SU-DHL-6 (cell line): ENCODE measurements at regions not wholly inside any gene's neighbourhood (a gene's known extent, or its start where the extent isn't known, plus 50 kb on each side); places are given as distances from the start of the nearest gene placed in this dataset.

ENCODE experiments used
- H2AFZ ChIP-seq: fragments of 200-600 bp; sonication (generic); 2 replicates; pipeline ENCODE4 v1.6.1; 2014; ENCODE audit warnings: low read depth, mild to moderate bottlenecking, moderate library complexity, mixed read lengths, antibody characterized with exemption, low read length; ENCODE audit not compliant: severe bottlenecking
- H3F3A ChIP-seq: fragments of 200-600 bp; shearing (Covaris generic); 2 replicates; pipeline ENCODE4 v1.6.0; 2016; ENCODE audit warnings: antibody characterized with exemption, mild to moderate bottlenecking; ENCODE audit not compliant: insufficient read depth
- H3K27ac ChIP-seq: fragments of 200-600 bp; sonication (generic); 2 replicates; pipeline ENCODE4 v1.5.1; 2016; ENCODE audit warnings: low read depth, mild to moderate bottlenecking, low read length, moderate library complexity, mixed read lengths
- H3K27me3 ChIP-seq: fragments of 200-600 bp; sonication (generic), shearing (Covaris generic); 2 replicates; pipeline ENCODE4 v1.6.0; 2014; ENCODE audit warnings: mild to moderate bottlenecking, low read length
- H3K36me3 ChIP-seq: fragments of 200-600 bp; sonication (generic); 2 replicates; pipeline ENCODE4 v1.6.1; 2014; ENCODE audit warnings: mild to moderate bottlenecking, low read length, mixed read lengths
- H3K4me2 ChIP-seq: fragments of 300-600, 200-600 bp; shearing (Covaris generic), sonication (generic); 2 replicates; pipeline ENCODE4 v1.6.0; 2014; ENCODE audit warnings: low read length, low read depth, mild to moderate bottlenecking; ENCODE audit not compliant: poor library complexity, severe bottlenecking
- H3K4me3 ChIP-seq: fragments of 200-600 bp; sonication (generic); 2 replicates; pipeline ENCODE4 v1.5.1; 2014; ENCODE audit warnings: antibody characterized with exemption, low read length, mild to moderate bottlenecking, mixed read lengths; ENCODE audit not compliant: insufficient read depth, poor library complexity, severe bottlenecking
- H3K79me2 ChIP-seq: fragments of 200-600 bp; sonication (generic); 2 replicates; pipeline ENCODE4 v1.6.1; 2014; ENCODE audit warnings: mild to moderate bottlenecking, low read length, moderate library complexity; ENCODE audit not compliant: insufficient read depth
- H3K9ac ChIP-seq: fragments of 200-600 bp; sonication (generic); 2 replicates; pipeline ENCODE4 v1.7.0; 2014; ENCODE audit warnings: mild to moderate bottlenecking, low read length
- H3K9me2 ChIP-seq: fragments of 200-600 bp; sonication (generic); replicated peaks from 2 replicates; pipeline ENCODE4 v1.6.1; 2014; ENCODE audit warnings: low read length; ENCODE audit not compliant: insufficient read depth
- H3K9me3 ChIP-seq: fragments of 200-600 bp; sonication (generic); 2 replicates; pipeline ENCODE4 v1.6.1; 2014; ENCODE audit warnings: low read length, mixed read lengths; ENCODE audit not compliant: insufficient read depth
- H4K20me1 ChIP-seq: fragments of 200-600 bp; sonication (generic); 2 replicates; pipeline ENCODE4 v1.6.1; 2014; ENCODE audit warnings: low read depth, mild to moderate bottlenecking, antibody characterized with exemption, low read length, moderate library complexity, mixed read lengths
- EZH2phosphoT487 ChIP-seq: fragments of 200-600 bp; sonication (generic), shearing (Covaris generic); conservative IDR thresholded peaks from 2 replicates; pipeline ENCODE4 v1.6.1; 2018; ENCODE audit warnings: mild to moderate bottlenecking, antibody characterized with exemption, low read length, moderate library complexity, mixed read lengths
- TF ChIP-seq, protein P1 (sequence below): fragments of 200-600 bp; sonication (generic); IDR thresholded peaks from one replicate; pipeline ENCODE4 v1.5.1; 2017; ENCODE audit warnings: antibody characterized with exemption, mild to moderate bottlenecking, low read length, moderate library complexity; ENCODE audit not compliant: insufficient read depth, poor library complexity, severe bottlenecking

DNA sequence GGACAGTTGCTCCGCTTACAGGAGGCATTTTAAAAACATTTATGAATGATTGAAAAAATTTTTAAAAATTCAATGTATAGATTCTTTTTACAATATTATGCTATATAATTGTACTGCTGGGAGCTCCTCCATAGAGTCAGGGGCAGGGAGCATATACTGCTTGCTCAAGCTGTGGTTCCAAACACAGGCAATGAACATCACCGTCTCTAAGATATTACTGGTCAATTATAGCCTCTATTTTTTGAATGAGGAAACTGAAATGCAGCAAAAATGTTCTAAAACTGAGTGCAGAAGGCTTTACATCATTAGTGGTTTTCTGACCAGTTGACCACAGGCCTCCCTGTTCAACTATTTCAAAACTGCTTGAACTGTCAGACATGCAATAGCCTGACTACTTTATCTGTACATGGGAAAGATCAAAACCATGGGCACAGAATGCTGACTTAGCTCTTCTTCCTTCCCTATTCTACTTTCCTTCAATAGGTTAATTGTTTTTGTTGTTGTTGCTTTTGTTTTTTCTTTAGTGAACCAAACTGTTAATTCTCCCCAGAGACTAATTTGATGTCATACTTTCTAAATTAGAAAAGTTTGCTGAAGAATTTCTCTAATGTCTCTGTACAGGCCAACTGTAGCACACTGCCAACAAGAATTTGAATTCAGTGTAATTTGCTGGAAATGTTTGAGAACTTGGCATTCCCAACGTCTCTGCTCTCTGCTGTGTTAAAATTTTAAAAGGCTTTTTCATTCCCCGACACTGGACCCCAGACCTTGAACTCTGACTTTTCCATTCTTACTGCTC, 107.6 kb upstream of the MPDZ start:
- H3K27ac ChIP-seq: no peak overlapping the region
- no peaks in the 10 kb centered on the region for H3K79me2 ChIP-seq
- no peaks in the 10 kb centered on the region for H3K9me2 ChIP-seq
- no peak overlapping the region for H3K4me3 ChIP-seq
- no peaks in the 10 kb centered on the region for H3F3A ChIP-seq
- H4K20me1 ChIP-seq: no peaks in the 10 kb centered on the region
- no peak overlapping the region for H3K9ac ChIP-seq
- H3K36me3 ChIP-seq: no peaks in the 10 kb centered on the region
- no peaks in the 10 kb centered on the region for H3K9me3 ChIP-seq
- no peak overlapping the region for H2AFZ ChIP-seq
- no peaks in the 10 kb centered on the region; the same call in 1 of the 2 replicates for H3K27me3 ChIP-seq
- no peak for TF ChIP-seq EZH2phosphoT487
- H3K4me2 ChIP-seq: no peak overlapping the region

DNA sequence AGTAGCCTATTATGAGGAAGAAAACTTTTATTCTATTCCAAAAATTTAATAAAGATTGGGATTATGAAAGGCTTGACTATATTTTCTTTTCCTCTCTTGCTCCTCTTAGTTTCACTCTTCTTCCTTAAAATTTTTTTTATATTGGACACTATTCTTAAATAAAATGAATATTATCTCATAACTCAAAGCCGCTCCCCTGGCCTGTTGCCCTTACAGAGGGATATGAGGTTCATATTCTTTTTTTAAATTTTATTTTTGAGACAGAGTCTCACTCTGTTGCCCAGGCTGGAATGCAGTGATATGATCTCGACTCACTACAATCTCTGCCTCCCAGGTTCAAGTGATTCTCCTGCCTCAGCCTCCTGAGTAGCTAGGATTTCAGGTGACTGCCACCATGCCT, 106.8 kb upstream of the MPDZ start:
- no peaks in the 10 kb centered on the region for H3F3A ChIP-seq
- H4K20me1 ChIP-seq: no peaks in the 10 kb centered on the region
- TF ChIP-seq EZH2phosphoT487: no peak
- TF ChIP-seq, protein P1, sequence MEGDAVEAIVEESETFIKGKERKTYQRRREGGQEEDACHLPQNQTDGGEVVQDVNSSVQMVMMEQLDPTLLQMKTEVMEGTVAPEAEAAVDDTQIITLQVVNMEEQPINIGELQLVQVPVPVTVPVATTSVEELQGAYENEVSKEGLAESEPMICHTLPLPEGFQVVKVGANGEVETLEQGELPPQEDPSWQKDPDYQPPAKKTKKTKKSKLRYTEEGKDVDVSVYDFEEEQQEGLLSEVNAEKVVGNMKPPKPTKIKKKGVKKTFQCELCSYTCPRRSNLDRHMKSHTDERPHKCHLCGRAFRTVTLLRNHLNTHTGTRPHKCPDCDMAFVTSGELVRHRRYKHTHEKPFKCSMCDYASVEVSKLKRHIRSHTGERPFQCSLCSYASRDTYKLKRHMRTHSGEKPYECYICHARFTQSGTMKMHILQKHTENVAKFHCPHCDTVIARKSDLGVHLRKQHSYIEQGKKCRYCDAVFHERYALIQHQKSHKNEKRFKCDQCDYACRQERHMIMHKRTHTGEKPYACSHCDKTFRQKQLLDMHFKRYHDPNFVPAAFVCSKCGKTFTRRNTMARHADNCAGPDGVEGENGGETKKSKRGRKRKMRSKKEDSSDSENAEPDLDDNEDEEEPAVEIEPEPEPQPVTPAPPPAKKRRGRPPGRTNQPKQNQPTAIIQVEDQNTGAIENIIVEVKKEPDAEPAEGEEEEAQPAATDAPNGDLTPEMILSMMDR: no peak
- H3K9me2 ChIP-seq: no peaks in the 10 kb centered on the region
- no peaks in the 10 kb centered on the region for H3K9me3 ChIP-seq
- H3K27ac ChIP-seq: no peak overlapping the region
- H3K79me2 ChIP-seq: no peaks in the 10 kb centered on the region
- H2AFZ ChIP-seq: no peak overlapping the region
- H3K9ac ChIP-seq: no peak overlapping the region
- no peaks in the 10 kb centered on the region; the same call in 1 of the 2 replicates for H3K27me3 ChIP-seq
- no peak overlapping the region for H3K4me2 ChIP-seq
- no peak overlapping the region for H3K4me3 ChIP-seq
- no peaks in the 10 kb centered on the region for H3K36me3 ChIP-seq

DNA sequence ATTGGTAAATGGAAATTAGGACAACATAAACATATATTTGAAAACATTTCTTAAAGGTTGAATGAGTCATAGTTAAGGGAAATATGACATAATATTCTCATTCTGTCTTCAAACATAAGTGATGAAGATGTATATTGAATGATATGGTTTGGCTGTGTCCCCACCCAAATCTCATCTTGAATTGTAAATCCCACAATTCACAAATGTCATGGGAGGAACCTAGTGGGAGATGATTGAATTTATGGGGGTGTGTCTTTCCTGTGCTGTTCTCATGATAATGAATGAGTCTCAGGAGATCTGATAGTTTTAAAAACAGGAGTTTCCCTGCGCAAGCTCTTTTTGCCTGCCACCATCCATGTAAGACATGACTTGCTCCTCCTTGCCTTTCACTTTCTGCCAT, 104.4 kb upstream of the MPDZ start:
- H3K27me3 ChIP-seq: no peaks in the 10 kb centered on the region
- H2AFZ ChIP-seq: no peak overlapping the region
- no peak overlapping the region for H3K27ac ChIP-seq
- H3K4me3 ChIP-seq: no peak overlapping the region
- no peaks in the 10 kb centered on the region for H3K36me3 ChIP-seq
- H3K9me2 ChIP-seq: no peaks in the 10 kb centered on the region
- no peaks in the 10 kb centered on the region for H3K79me2 ChIP-seq
- H3K9me3 ChIP-seq: no peaks in the 10 kb centered on the region
- no peaks in the 10 kb centered on the region for H4K20me1 ChIP-seq
- H3F3A ChIP-seq: no peaks in the 10 kb centered on the region
- no peak overlapping the region for H3K4me2 ChIP-seq
- no peak for TF ChIP-seq EZH2phosphoT487
- TF ChIP-seq, protein P1: no peak
- no peak overlapping the region for H3K9ac ChIP-seq

DNA sequence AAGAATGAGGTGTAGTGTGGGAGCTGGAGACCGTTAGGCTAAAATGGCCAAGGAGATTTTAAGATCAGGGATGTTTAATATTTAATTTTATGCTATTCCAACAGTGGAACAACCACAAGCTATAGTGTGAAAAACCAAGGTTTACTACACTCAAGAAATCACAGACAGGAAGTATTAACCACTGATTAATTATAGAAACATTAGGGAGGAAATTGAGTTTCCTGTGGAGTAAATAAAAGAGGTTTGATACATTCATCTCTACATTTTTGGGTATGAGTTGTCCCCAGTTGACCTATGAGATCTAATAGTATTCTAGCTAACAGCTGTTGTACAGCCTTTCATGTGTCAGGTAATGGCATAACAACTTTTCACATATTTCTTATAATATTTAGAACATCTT, 103.7 kb upstream of the MPDZ start:
- Histone ChIP-seq H2AFZ (no peak overlapping the region), H3K27ac (no peak overlapping the region), H3K9ac (no peak overlapping the region), H3K9me3 (no peaks in the 10 kb centered on the region), H3K27me3 (no peaks in the 10 kb centered on the region), H3K4me3 (no peak overlapping the region), H3K9me2 (no peaks in the 10 kb centered on the region), H4K20me1 (no peaks in the 10 kb centered on the region), H3K79me2 (no peaks in the 10 kb centered on the region), H3K36me3 (no peaks in the 10 kb centered on the region), H3F3A (no peaks in the 10 kb centered on the region), H3K4me2 (no peak overlapping the region)
- TF ChIP-seq, protein P1: no peak
- TF ChIP-seq EZH2phosphoT487: no peak
